SK-N-SH (cell line): ENCODE measurements at regions not wholly inside any gene's neighbourhood (a gene's known extent, or its start where the extent isn't known, plus 50 kb on each side); places are given as distances from the start of the nearest gene placed in this dataset.

Experiments used
- EP300 ChIP-seq, 2 experiments: IDR thresholded peaks; 2 replicates each; pipeline versions ENCODE4 v1.4.0 to v1.6.1; 2012; ENCODE audit warnings: borderline replicate concordance in 1 of 2, low read depth in 1 of 2, low read length in 1 of 2
- EZH2phosphoT487 ChIP-seq: fragments of 200-600 bp; sonication (generic); IDR thresholded peaks from 2 replicates; pipeline ENCODE4 v1.6.1; 2017; ENCODE audit warnings: low read depth, mixed run types, mild to moderate bottlenecking, antibody characterized with exemption, moderate library complexity, borderline replicate concordance
- FOXJ3 ChIP-seq: sonication (generic); formaldehyde crosslinking; IDR thresholded peaks from 2 replicates; pipeline ENCODE4 v1.5.1; 2020; ENCODE audit warnings: mild to moderate bottlenecking, missing genetic modification reagents
- POLR2AphosphoS5 ChIP-seq: IDR thresholded peaks from 2 replicates; pipeline ENCODE4 v1.6.1; 2012; ENCODE audit warnings: low read depth, low read length
- RAD21 ChIP-seq: IDR thresholded peaks from 2 replicates; pipeline ENCODE4 v1.6.1; 2012; ENCODE audit warnings: mild to moderate bottlenecking, low read length
- RCOR1 ChIP-seq: fragments of 150-350 bp; IDR thresholded peaks from 2 replicates; pipeline ENCODE4 v1.6.1; 2017; ENCODE audit warnings: antibody characterized with exemption, low read length
- TF ChIP-seq, protein P1 (sequence below): fragments of 150-350 bp; IDR thresholded peaks from 2 replicates; pipeline ENCODE4 v1.6.1; 2017; ENCODE audit warnings: antibody characterized with exemption, low read length, low read depth, borderline replicate concordance
- TF ChIP-seq, protein P2 (sequence below): fragments of 200-600 bp; sonication (generic); IDR thresholded peaks from 2 replicates; pipeline ENCODE4 v1.6.1; 2017; ENCODE audit warnings: antibody characterized with exemption, mild to moderate bottlenecking, moderate library complexity

DNA sequence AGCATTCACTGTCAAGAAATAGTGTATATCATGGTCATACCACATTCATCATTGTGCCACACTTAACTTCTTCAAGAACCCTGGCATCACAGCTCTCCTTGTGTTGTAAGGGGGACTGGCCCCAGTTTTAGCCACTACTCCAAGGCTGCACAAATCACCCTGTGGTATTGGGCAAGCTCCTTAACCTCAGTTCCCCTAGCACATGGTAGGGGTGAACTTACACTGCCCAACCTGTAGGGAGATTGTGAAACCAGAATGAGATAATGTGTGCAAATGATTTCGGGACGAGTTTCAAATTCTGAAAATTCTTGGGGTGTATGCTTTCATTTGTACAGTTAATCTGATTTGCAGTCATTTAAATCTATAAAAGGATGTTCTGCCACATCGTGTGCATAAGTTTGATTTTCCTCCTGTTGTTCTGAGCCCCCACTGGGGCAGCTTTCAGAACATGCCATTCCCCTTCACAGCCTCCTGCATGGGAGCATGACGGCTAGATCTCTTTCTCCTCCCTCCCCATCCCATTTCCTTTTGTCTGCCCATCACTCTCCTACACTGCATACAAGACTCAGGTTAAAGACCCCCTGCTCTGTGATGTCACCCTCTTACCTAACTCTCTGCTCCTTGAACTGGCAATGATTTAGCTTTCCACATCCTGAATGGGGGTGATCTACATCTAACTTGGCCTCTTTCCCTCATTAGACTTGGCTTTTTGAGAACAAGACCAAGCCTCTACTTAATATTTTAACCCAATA, 290.3 kb downstream of the CHRM3 start:
- TF ChIP-seq EP300 (IDR thresholded peaks at IDR 0.05; ENCODE audit: borderline replicate concordance in 1 of 2, low read depth in 1 of 2, low read length in 1 of 2) (no peak), RCOR1 (no peak), POLR2AphosphoS5 (no peak), FOXJ3 (CRISPR knock-in tag) (no peak), RAD21 (no peak), EZH2phosphoT487 (no peak)
- TF ChIP-seq, protein P1, sequence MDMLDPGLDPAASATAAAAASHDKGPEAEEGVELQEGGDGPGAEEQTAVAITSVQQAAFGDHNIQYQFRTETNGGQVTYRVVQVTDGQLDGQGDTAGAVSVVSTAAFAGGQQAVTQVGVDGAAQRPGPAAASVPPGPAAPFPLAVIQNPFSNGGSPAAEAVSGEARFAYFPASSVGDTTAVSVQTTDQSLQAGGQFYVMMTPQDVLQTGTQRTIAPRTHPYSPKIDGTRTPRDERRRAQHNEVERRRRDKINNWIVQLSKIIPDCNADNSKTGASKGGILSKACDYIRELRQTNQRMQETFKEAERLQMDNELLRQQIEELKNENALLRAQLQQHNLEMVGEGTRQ = no peak
- TF ChIP-seq, protein P2, sequence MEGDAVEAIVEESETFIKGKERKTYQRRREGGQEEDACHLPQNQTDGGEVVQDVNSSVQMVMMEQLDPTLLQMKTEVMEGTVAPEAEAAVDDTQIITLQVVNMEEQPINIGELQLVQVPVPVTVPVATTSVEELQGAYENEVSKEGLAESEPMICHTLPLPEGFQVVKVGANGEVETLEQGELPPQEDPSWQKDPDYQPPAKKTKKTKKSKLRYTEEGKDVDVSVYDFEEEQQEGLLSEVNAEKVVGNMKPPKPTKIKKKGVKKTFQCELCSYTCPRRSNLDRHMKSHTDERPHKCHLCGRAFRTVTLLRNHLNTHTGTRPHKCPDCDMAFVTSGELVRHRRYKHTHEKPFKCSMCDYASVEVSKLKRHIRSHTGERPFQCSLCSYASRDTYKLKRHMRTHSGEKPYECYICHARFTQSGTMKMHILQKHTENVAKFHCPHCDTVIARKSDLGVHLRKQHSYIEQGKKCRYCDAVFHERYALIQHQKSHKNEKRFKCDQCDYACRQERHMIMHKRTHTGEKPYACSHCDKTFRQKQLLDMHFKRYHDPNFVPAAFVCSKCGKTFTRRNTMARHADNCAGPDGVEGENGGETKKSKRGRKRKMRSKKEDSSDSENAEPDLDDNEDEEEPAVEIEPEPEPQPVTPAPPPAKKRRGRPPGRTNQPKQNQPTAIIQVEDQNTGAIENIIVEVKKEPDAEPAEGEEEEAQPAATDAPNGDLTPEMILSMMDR = no peak
